ENCODE measurements at regions not wholly inside any gene's neighbourhood (a gene's known extent, or its start where the extent isn't known, plus 50 kb on each side); places are given as distances from the start of the nearest gene placed in this dataset.

- TF ChIP-seq CTCF (IDR thresholded peaks at IDR 0.05; ENCODE audit: borderline replicate concordance, extremely low read depth, low read length, poor library complexity, severe bottlenecking) (no peak), EZH2 (IDR thresholded peaks at IDR 0.05; ENCODE audit: borderline replicate concordance, low read depth, low read length, severe bottlenecking) (no peak)
Measured at GRCh38 chr2:111239581-111240249, 119.0 kb downstream of the BCL2L11 start.
